Ecto neural progenitor cell (in vitro differentiated cells): ENCODE measurements at regions not wholly inside any gene's neighbourhood (a gene's known extent, or its start where the extent isn't known, plus 50 kb on each side); places are given as distances from the start of the nearest gene placed in this dataset.

Source experiments
- DNase-seq: peaks from one replicate; pipeline ENCODE4 v3.0.0-alpha.2; 2018; ENCODE audit warnings: low spot score

- DNase-seq: no peak
Measured at GRCh38 chrX:38890326-38890725, 89.1 kb downstream of the MID1IP1 start.

GRCh38 chrX:38890963-38891362 is 89.7 kb downstream of the MID1IP1 start:
- DNase-seq: no peak

GRCh38 chrX:38891641-38892413 is 90.6 kb downstream of the MID1IP1 start:
- no peak for DNase-seq

- no peak for DNase-seq
Measured at GRCh38 chrX:38893441-38893840, 92.2 kb downstream of the MID1IP1 start.

GRCh38 chrX:38895775-38896174 is 94.5 kb downstream of the MID1IP1 start:
- DNase-seq: no peak

- no peak for DNase-seq
Measured at GRCh38 chrX:38896724-38897298, 95.6 kb downstream of the MID1IP1 start.

- no peak for DNase-seq
Measured at GRCh38 chrX:38898261-38898660, 97.0 kb downstream of the MID1IP1 start.

- DNase-seq: no peak
Measured at GRCh38 chrX:38899650-38900049, 98.4 kb downstream of the MID1IP1 start.

- no peak for DNase-seq
Measured at GRCh38 chrX:38900719-38901118, 99.5 kb downstream of the MID1IP1 start.

- DNase-seq: no peak
Measured at GRCh38 chrX:38902972-38903492, 101.8 kb downstream of the MID1IP1 start.

- DNase-seq: no peak
Measured at GRCh38 chrX:38916801-38917200, 115.5 kb downstream of the MID1IP1 start.

- DNase-seq: no peak
Measured at GRCh38 chrX:38917954-38918353, 116.7 kb downstream of the MID1IP1 start.

- DNase-seq: no peak
Measured at GRCh38 chrX:38919202-38919601, 117.9 kb downstream of the MID1IP1 start.

GRCh38 chrX:38919853-38920528 is 118.7 kb downstream of the MID1IP1 start:
- DNase-seq: no peak

GRCh38 chrX:38923451-38923969 is 122.3 kb downstream of the MID1IP1 start:
- no peak for DNase-seq

- no peak for DNase-seq
Measured at GRCh38 chrX:38927592-38927991, 126.3 kb downstream of the MID1IP1 start.

- no peak for DNase-seq
Measured at GRCh38 chrX:38929966-38930421, 128.7 kb downstream of the MID1IP1 start.

- DNase-seq: no peak
Measured at GRCh38 chrX:38930474-38930873, 129.2 kb downstream of the MID1IP1 start.

- no peak for DNase-seq
Measured at GRCh38 chrX:38935561-38935960, 134.3 kb downstream of the MID1IP1 start.

- DNase-seq: no peak
Measured at GRCh38 chrX:38937400-38937799, 136.1 kb downstream of the MID1IP1 start.

GRCh38 chrX:38937926-38938325 is 136.7 kb downstream of the MID1IP1 start:
- no peak for DNase-seq

- DNase-seq: no peak
Measured at GRCh38 chrX:38939067-38939466, 137.8 kb downstream of the MID1IP1 start.

GRCh38 chrX:38940547-38940946 is 139.3 kb downstream of the MID1IP1 start:
- DNase-seq: no peak
